ENCODE measurements at regions not wholly inside any gene's neighbourhood (a gene's known extent, or its start where the extent isn't known, plus 50 kb on each side); places are given as distances from the start of the nearest gene placed in this dataset.

GRCh38 chr2:114330594-114330993, 111.8 kb upstream of the DPP10 start:
- no peak for TF ChIP-seq POLR2A (IDR thresholded peaks at IDR 0.05; ENCODE audit: low read depth, low read length)
- TF ChIP-seq TAF1 (IDR thresholded peaks at IDR 0.05; ENCODE audit: borderline replicate concordance, low read depth, low read length) = no peak
- no peak for TF ChIP-seq POLR2AphosphoS5 (IDR thresholded peaks at IDR 0.05; ENCODE audit: low read depth, low read length)

All from GM12892 (cell line).